ENCODE measurements at regions not wholly inside any gene's neighbourhood (a gene's known extent, or its start where the extent isn't known, plus 50 kb on each side); places are given as distances from the start of the nearest gene placed in this dataset.
"Not testable (repeated sequence)": the region's sequence is repeated elsewhere in the genome, so short reads cannot be mapped to it uniquely, and the experiment has no call there.

- DNase-seq (ENCODE audit: extremely low spot score), result no peak
- POLR2A ChIA-PET, result no interaction called here
- CTCF ChIA-PET, result interaction anchor here (1.4 kb wide), 1 partner anchor 367 kb away, joined by 3 read pairs; no protein-coding TSS in a partner anchor
- no peak for TF ChIP-seq CTCF (IDR thresholded peaks at IDR 0.05; ENCODE audit: control extremely low read depth, extremely low read depth, low read depth, missing control alignments)
Measured at GRCh38 chr1:199909137-199909536, 118.4 kb upstream of the NR5A2 start.

- ChIA-PET POLR2A (no interaction called here), CTCF (no interaction called here)
- TF ChIP-seq CTCF (IDR thresholded peaks at IDR 0.05; ENCODE audit: control extremely low read depth, extremely low read depth, low read depth, missing control alignments), result no peak
- DNase-seq (ENCODE audit: extremely low spot score), result no peak
Measured at GRCh38 chr1:199913318-199913717, 114.2 kb upstream of the NR5A2 start.

GRCh38 chr1:199914546-199914945 lies 113.0 kb upstream of the NR5A2 start:
- TF ChIP-seq CTCF (IDR thresholded peaks at IDR 0.05; ENCODE audit: control extremely low read depth, extremely low read depth, low read depth, missing control alignments), result no peak
- no peak for DNase-seq (ENCODE audit: extremely low spot score)
- ChIA-PET CTCF (interaction anchor here (1.4 kb wide), 1 partner anchor 12 kb away, joined by 3 read pairs; no protein-coding TSS in a partner anchor), POLR2A (no interaction called here)

GRCh38 chr1:199918196-199918769 lies 109.2 kb upstream of the NR5A2 start:
- no peak for TF ChIP-seq CTCF (IDR thresholded peaks at IDR 0.05; ENCODE audit: control extremely low read depth, extremely low read depth, low read depth, missing control alignments)
- ChIA-PET POLR2A (no interaction called here), CTCF (interaction anchor here (1.0 to 1.2 kb wide), 2 partner anchors 11 to 19 kb away, joined by 3 read pairs; no protein-coding TSS in a partner anchor)
- no peak for DNase-seq (ENCODE audit: extremely low spot score)

- POLR2A ChIA-PET, result no interaction called here
Measured at GRCh38 chr1:199920635-199921034, 106.9 kb upstream of the NR5A2 start.

GRCh38 chr1:199929556-199929955 lies 98.0 kb upstream of the NR5A2 start:
- no peak for TF ChIP-seq CTCF (IDR thresholded peaks at IDR 0.05; ENCODE audit: control extremely low read depth, extremely low read depth, low read depth, missing control alignments)
- no peak for DNase-seq (ENCODE audit: extremely low spot score)
- CTCF ChIA-PET, result no interaction called here
- POLR2A ChIA-PET, result no interaction called here

More at GRCh38 chr1:199920635-199921034, 106.9 kb upstream of the NR5A2 start:
- CTCF ChIA-PET, result no interaction called here
- no peak for TF ChIP-seq CTCF (IDR thresholded peaks at IDR 0.05; ENCODE audit: control extremely low read depth, extremely low read depth, low read depth, missing control alignments)
- no peak for DNase-seq (ENCODE audit: extremely low spot score)

GRCh38 chr1:199930067-199930466 lies 97.4 kb upstream of the NR5A2 start:
- CTCF ChIA-PET; POLR2A ChIA-PET; DNase-seq (ENCODE audit: extremely low spot score): not testable (repeated sequence)
